ENCODE measurements at regions not wholly inside any gene's neighbourhood (a gene's known extent, or its start where the extent isn't known, plus 50 kb on each side); places are given as distances from the start of the nearest gene placed in this dataset.

- H3K9ac ChIP-seq (ENCODE audit: low read length), result no peak overlapping the region
- Mint-ChIP-seq H3K4me3 (no peak overlapping the region), H3K27me3 (peaks cover 21% of the 10 kb centered on the region), H3K9me3 (ENCODE audit: insufficient read depth) (no peaks in the 10 kb centered on the region), H3K27ac (no peak overlapping the region), H3K4me1 (peaks cover 4% of the 10 kb centered on the region)
- peaks cover 0 to 2% (median under 1%) of the 10 kb centered on the region in 4 experiments for H3K27me3 ChIP-seq (replicated peaks in 1 of 4; ENCODE audit: control extremely low read depth in 1 of 4, control insufficient read depth in 3 of 4, insufficient read depth in 4 of 4, low read length in 3 of 4)
- no peak for ATAC-seq (ENCODE audit: low read depth)
- no peak overlapping the region for H3K27ac ChIP-seq (ENCODE audit: low read length in 2 of 2)
- no peak overlapping the region for H3K4me3 ChIP-seq (ENCODE audit: control extremely low read depth in 1 of 5, extremely low read depth in 1 of 5, insufficient read depth in 1 of 5, low read depth in 2 of 5, low read length in 4 of 5)
- no peak overlapping the region for H2AFZ ChIP-seq (ENCODE audit: insufficient read depth, low read depth, low read length, poor library complexity, severe bottlenecking)
- intact Hi-C loops (cut with micrococcal nuclease), result no loop called here
- no peaks in the 10 kb centered on the region for H3K36me3 ChIP-seq (replicated peaks in 1 of 2; ENCODE audit: control extremely low read depth in 1 of 2, control insufficient read depth in 1 of 2, extremely low read depth in 1 of 2, insufficient read depth in 2 of 2, low read length in 1 of 2)
- no peaks in the 10 kb centered on the region for H4K20me1 ChIP-seq (ENCODE audit: control insufficient read depth, insufficient read depth, low read length, poor library complexity, severe bottlenecking)
- DNase-seq, result no peak
- H3K79me2 ChIP-seq (ENCODE audit: control insufficient read depth, insufficient read depth, low read length), result no peaks in the 10 kb centered on the region
- no peak for TF ChIP-seq CTCF (IDR thresholded peaks at IDR 0.05)
- H3K9me3 ChIP-seq (ENCODE audit: control extremely low read depth in 1 of 3, control insufficient read depth in 2 of 3, insufficient read depth in 1 of 3, low read length in 2 of 3), result no peaks in the 10 kb centered on the region
- POLR2A ChIA-PET, result no interaction called here
- no peaks in the 10 kb centered on the region for H3K4me1 ChIP-seq (ENCODE audit: control insufficient read depth in 2 of 2, insufficient read depth in 2 of 2, low read length in 2 of 2)
- CTCF ChIA-PET, result no interaction called here
- no peak overlapping the region for H3K4me2 ChIP-seq (replicated peaks; ENCODE audit: low read depth, low read length, poor library complexity, severe bottlenecking)
Measured at GRCh38 chr14:22163051-22163450, 426.0 kb downstream of the DAD1 start.

- Mint-ChIP-seq H3K27me3 (peaks cover 26% of the 10 kb centered on the region), H3K9me3 (ENCODE audit: insufficient read depth) (no peaks in the 10 kb centered on the region), H3K4me3 (no peak overlapping the region), H3K27ac (no peak overlapping the region), H3K4me1 (peaks cover 4% of the 10 kb centered on the region)
- ChIA-PET CTCF (interaction anchor here (0.7 kb wide), 1 partner anchor 9 kb away, joined by 3 read pairs; no protein-coding TSS in a partner anchor), POLR2A (no interaction called here)
- no peaks in the 10 kb centered on the region for H3K9me3 ChIP-seq (ENCODE audit: control extremely low read depth in 1 of 3, control insufficient read depth in 2 of 3, insufficient read depth in 1 of 3, low read length in 2 of 3)
- no peak overlapping the region for H3K4me3 ChIP-seq (ENCODE audit: control extremely low read depth in 1 of 5, extremely low read depth in 1 of 5, insufficient read depth in 1 of 5, low read depth in 2 of 5, low read length in 4 of 5)
- H3K36me3 ChIP-seq (replicated peaks in 1 of 2; ENCODE audit: control extremely low read depth in 1 of 2, control insufficient read depth in 1 of 2, extremely low read depth in 1 of 2, insufficient read depth in 2 of 2, low read length in 1 of 2), result no peaks in the 10 kb centered on the region
- no peak overlapping the region for H3K4me2 ChIP-seq (replicated peaks; ENCODE audit: low read depth, low read length, poor library complexity, severe bottlenecking)
- no peak for ATAC-seq (ENCODE audit: low read depth)
- no peak for DNase-seq
- no peak overlapping the region for H3K27ac ChIP-seq (ENCODE audit: low read length in 2 of 2)
- intact Hi-C loops (cut with micrococcal nuclease), result no loop called here
- H4K20me1 ChIP-seq (ENCODE audit: control insufficient read depth, insufficient read depth, low read length, poor library complexity, severe bottlenecking), result no peaks in the 10 kb centered on the region
- no peaks in the 10 kb centered on the region for H3K79me2 ChIP-seq (ENCODE audit: control insufficient read depth, insufficient read depth, low read length)
- TF ChIP-seq CTCF (IDR thresholded peaks at IDR 0.05) (no peak), EZH2 (IDR thresholded peaks at IDR 0.05; ENCODE audit: borderline replicate concordance, insufficient read depth, low read depth, low read length, poor library complexity, severe bottlenecking) (no peak)
- no peak overlapping the region for H2AFZ ChIP-seq (ENCODE audit: insufficient read depth, low read depth, low read length, poor library complexity, severe bottlenecking)
- no peaks in the 10 kb centered on the region for H3K4me1 ChIP-seq (ENCODE audit: control insufficient read depth in 2 of 2, insufficient read depth in 2 of 2, low read length in 2 of 2)
- peaks cover 0 to 2% (median 0%) of the 10 kb centered on the region in 4 experiments for H3K27me3 ChIP-seq (replicated peaks in 1 of 4; ENCODE audit: control extremely low read depth in 1 of 4, control insufficient read depth in 3 of 4, insufficient read depth in 4 of 4, low read length in 3 of 4)
- no CpG with 5 or more reads among the region's 2 CpGs for WGBS (ENCODE audit: insufficient coverage)
- no peak overlapping the region for H3K9ac ChIP-seq (ENCODE audit: low read length)
Measured at GRCh38 chr14:22159957-22160356, 429.1 kb downstream of the DAD1 start.
